Mucosa of descending colon (tissue), 3 donors: ENCODE measurements at regions not wholly inside any gene's neighbourhood (a gene's known extent, or its start where the extent isn't known, plus 50 kb on each side); places are given as distances from the start of the nearest gene placed in this dataset.

ENCODE experiments used
- ATAC-seq: fragments of 200-7000 bp; cut with Tn5 transposase; one replicate; pipeline ENCODE4 v1.9.1; 2020; ENCODE audit warnings: mild to moderate bottlenecking, moderate library complexity
- DNase-seq, 3 donors: peaks; one replicate each; pipeline ENCODE4 v3.0.0-alpha.2; 2020
- H3K36me3 ChIP-seq: fragments of 200-600 bp; one replicate; pipeline ENCODE4 v1.8.0; 2021; ENCODE audit warnings: low read depth, mild to moderate bottlenecking
- H3K4me1 ChIP-seq: fragments of 200-600 bp; one replicate; pipeline ENCODE4 v1.8.0; 2021; ENCODE audit warnings: low read depth, mild to moderate bottlenecking
- H3K4me3 ChIP-seq: fragments of 200-600 bp; one replicate; pipeline ENCODE4 v1.8.0; 2021; ENCODE audit warnings: mild to moderate bottlenecking
- H3K9me3 ChIP-seq: fragments of 200-600 bp; one replicate; pipeline ENCODE4 v1.8.0; 2021; ENCODE audit warnings: mild to moderate bottlenecking
- intact Hi-C, 2 donors: fragments of 100-400 bp; cut with DNase I in 1 of 2; cut with micrococcal nuclease in 1 of 2; formaldehyde crosslinking; loops; one replicate each; pipeline versions ENCODE4 v1.11.0 to v1.11.1; 2022; cut with DNase I, micrococcal nuclease
- TF ChIP-seq, protein P1 (sequence below): fragments of 200-600 bp; IDR thresholded peaks from one replicate; pipeline ENCODE4 v1.8.0; 2022; ENCODE audit warnings: antibody characterized with exemption, mild to moderate bottlenecking
- donor health status: DM: no; HTN: no; CAD: no; lungs with moderate emphysema.
- donor health status: DM: no; HTN: no; CAD: no.
- donor health status: DM: no; HTN: yes; CAD: no.

DNA sequence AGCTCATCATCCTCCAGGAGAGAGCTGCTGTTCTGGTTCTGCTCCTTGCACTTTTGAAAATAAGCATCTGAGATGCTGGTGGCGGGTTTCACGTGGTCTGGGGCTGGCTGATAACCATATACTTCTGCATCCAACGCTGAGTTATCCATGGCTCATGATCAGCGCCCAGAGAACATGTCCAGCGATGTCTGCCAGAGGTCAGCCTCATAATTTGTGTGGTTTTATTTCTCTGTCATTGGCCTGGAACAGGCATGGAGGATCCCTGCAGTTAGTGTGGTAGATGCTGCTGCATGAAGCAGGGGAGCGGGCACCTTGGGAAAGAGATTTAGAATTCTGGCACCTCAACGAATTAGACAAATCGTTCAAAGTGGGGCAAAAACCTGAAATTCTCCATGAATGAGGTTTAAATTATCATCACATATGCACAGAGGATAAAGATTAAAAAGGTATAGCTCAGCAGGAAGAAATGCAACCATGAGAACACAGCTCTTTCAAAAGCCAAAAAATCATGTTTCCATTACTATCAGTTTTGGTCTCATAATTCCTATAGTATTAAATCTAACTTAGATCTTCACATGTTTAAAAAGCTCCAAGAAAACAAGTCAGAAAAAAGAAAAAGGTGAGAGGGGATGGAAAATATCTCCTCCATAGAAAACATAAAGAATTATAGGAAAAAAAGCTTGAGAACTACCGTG is 157.2 kb downstream of the SOD2 start:
- H3K4me1 ChIP-seq, result no peaks in the 10 kb centered on the region
- intact Hi-C loops, result no loop called here
- DNase-seq, result peak in 1 of 3 donors; percentile 15
- H3K4me3 ChIP-seq, result no peak overlapping the region
- H3K36me3 ChIP-seq, result no peaks in the 10 kb centered on the region
- TF ChIP-seq, protein P1, sequence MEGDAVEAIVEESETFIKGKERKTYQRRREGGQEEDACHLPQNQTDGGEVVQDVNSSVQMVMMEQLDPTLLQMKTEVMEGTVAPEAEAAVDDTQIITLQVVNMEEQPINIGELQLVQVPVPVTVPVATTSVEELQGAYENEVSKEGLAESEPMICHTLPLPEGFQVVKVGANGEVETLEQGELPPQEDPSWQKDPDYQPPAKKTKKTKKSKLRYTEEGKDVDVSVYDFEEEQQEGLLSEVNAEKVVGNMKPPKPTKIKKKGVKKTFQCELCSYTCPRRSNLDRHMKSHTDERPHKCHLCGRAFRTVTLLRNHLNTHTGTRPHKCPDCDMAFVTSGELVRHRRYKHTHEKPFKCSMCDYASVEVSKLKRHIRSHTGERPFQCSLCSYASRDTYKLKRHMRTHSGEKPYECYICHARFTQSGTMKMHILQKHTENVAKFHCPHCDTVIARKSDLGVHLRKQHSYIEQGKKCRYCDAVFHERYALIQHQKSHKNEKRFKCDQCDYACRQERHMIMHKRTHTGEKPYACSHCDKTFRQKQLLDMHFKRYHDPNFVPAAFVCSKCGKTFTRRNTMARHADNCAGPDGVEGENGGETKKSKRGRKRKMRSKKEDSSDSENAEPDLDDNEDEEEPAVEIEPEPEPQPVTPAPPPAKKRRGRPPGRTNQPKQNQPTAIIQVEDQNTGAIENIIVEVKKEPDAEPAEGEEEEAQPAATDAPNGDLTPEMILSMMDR, result no peak
- no peaks in the 10 kb centered on the region for H3K9me3 ChIP-seq
- ATAC-seq, result no peak

DNA sequence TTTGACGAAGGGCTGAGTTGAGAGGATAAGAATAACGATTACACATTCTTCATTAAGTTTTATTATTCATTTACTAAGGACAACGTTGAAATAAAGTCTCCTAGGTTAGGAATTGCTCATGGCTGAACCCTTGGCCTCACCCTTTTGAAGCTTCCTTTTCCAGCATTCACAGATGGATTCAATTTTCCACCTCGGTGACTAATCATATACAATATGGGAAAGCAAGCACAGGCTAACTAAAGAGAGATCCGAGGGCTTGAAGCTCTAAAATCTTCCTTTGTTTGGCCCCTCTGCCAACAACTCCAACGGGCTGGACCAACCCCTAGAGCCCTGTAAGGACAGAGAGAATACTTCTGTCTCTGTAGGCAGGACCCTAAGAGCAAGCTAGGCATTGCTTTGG is 159.5 kb downstream of the SOD2 start:
- H3K4me3 ChIP-seq, result no peak overlapping the region
- intact Hi-C loops, result no loop called here
- no peaks in the 10 kb centered on the region for H3K4me1 ChIP-seq
- DNase-seq (no peak), ATAC-seq (no peak)
- H3K36me3 ChIP-seq, result no peaks in the 10 kb centered on the region
- TF ChIP-seq, protein P1, result no peak
- H3K9me3 ChIP-seq, result no peaks in the 10 kb centered on the region

DNA sequence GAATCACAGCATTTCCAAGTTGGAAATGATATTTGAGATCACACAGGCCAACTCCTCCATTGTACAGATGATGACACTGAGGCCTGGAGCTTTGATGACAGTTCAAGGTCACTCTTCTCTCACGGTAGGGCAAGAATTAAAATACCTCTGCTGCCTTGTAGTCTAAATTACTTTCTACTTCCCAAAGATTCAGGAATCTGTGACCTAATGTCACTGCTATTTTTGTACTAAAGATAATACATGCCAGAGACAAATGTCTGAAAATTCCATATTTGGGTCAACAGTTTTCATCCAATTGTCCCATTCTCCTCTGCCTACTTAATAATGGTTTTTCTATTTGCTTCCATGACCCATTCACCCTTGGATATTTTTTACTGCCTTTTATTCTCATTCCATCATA is 160.0 kb downstream of the SOD2 start:
- TF ChIP-seq, protein P1, result no peak

DNA sequence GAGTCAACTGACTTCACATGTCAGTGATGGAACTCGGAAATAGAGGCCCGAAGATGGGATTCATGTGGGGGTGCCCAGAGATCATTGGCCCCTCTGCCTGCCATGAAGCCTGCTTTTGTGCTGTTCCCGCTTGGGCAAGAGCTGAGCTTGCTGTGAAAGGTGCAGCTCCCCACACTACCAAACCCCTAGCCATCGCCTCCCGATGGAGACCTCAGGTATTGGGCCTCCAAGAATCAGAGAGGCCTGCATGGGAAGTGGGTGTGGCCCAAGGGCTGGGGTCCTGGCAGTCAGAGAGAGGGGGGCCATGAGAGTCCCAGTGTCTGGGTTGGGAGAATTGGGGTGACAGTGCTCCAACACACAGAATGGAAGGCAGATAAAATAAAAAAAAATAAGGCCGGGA is 160.9 kb downstream of the SOD2 start:
- DNase-seq (no peak), ATAC-seq (no peak)
- H3K9me3 ChIP-seq, result no peaks in the 10 kb centered on the region
- no peaks in the 10 kb centered on the region for H3K36me3 ChIP-seq
- H3K4me1 ChIP-seq, result no peaks in the 10 kb centered on the region
- TF ChIP-seq, protein P1, result no peak
- intact Hi-C loops, result no loop called here
- no peak overlapping the region for H3K4me3 ChIP-seq

More for the DNA sequence above, 160.0 kb downstream of the SOD2 start:
- H3K4me3 ChIP-seq, result no peak overlapping the region
- ATAC-seq, result no peak
- H3K36me3 ChIP-seq, result no peaks in the 10 kb centered on the region
- no peak for DNase-seq
- H3K9me3 ChIP-seq, result no peaks in the 10 kb centered on the region
- intact Hi-C loops, result no loop called here
- H3K4me1 ChIP-seq, result no peaks in the 10 kb centered on the region

- TF ChIP-seq, protein P1, result no peak
- no peaks in the 10 kb centered on the region for H3K4me1 ChIP-seq
- no peaks in the 10 kb centered on the region for H3K36me3 ChIP-seq
- ATAC-seq (peak; percentile 26), DNase-seq (peak in 1 of 3 donors; percentile 32)
- intact Hi-C loops, result no loop called here
- no peaks in the 10 kb centered on the region for H3K9me3 ChIP-seq
- H3K4me3 ChIP-seq, result no peak overlapping the region
These were observed 163.1 kb downstream of the SOD2 start for GRCh38 chr6:159529934-159530333.

DNA sequence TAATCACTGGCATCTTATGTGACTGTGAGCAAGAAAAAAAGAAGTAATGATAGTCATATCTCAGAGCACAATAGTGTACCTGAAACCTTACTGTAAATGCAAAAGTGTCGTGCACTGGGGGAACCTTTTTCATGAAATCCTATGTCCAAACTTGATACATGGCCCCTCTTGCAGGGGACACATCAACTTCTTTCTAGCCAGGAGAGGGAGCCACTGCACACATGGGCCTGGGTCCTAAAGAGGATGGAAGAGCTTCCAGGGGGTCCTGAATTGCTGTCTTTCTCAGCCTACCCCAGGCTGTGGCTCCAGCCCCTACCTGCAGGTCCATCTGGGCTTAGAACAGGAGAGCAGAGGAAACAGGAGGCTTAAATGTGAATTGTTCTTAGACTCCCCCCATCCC is 165.7 kb downstream of the SOD2 start:
- intact Hi-C loops, result no loop called here
- TF ChIP-seq, protein P1, result no peak
- ATAC-seq, result no peak

More for the DNA sequence above, 165.7 kb downstream of the SOD2 start:
- H3K4me1 ChIP-seq, result no peaks in the 10 kb centered on the region
- H3K4me3 ChIP-seq, result no peak overlapping the region
- no peaks in the 10 kb centered on the region for H3K9me3 ChIP-seq
- no peaks in the 10 kb centered on the region for H3K36me3 ChIP-seq
- no peak for DNase-seq
